Neural progenitor cell (in vitro differentiated cells): ENCODE measurements at regions not wholly inside any gene's neighbourhood (a gene's known extent, or its start where the extent isn't known, plus 50 kb on each side); places are given as distances from the start of the nearest gene placed in this dataset.

Experiments used
- DNase-seq: peaks from one replicate; pipeline ENCODE4 v3.0.0-alpha.2; 2016; ENCODE audit warnings: low spot score
- H2AFZ ChIP-seq: fragments of 200-600 bp; sonication (generic); replicated peaks from 2 replicates; pipeline ENCODE4 v1.6.1; 2016; ENCODE audit warnings: antibody characterized with exemption
- H3F3A ChIP-seq: fragments of 200-600 bp; sonication (generic); 2 replicates; pipeline ENCODE4 v1.6.1; 2016; ENCODE audit warnings: antibody characterized with exemption, low read depth
- H3K27ac ChIP-seq: fragments of 200-600 bp; sonication (generic); 2 replicates; pipeline ENCODE4 v1.5.1; 2016; ENCODE audit warnings: mild to moderate bottlenecking
- H3K27me3 ChIP-seq: fragments of 200-600 bp; sonication (generic); 2 replicates; pipeline ENCODE4 v1.6.1; 2016; ENCODE audit warnings: mild to moderate bottlenecking, moderate library complexity
- H3K36me3 ChIP-seq: fragments of 200-600 bp; sonication (generic); 2 replicates; pipeline ENCODE4 v1.5.1; 2016
- H3K4me1 ChIP-seq: fragments of 200-600 bp; sonication (generic); 2 replicates; pipeline ENCODE4 v1.6.1; 2016; ENCODE audit warnings: mixed run types
- H3K4me2 ChIP-seq: fragments of 200-600 bp; sonication (generic); 2 replicates; pipeline ENCODE4 v1.6.1; 2016
- H3K4me3 ChIP-seq: fragments of 200-600 bp; sonication (generic); 2 replicates; pipeline ENCODE4 v1.5.1; 2016
- H3K79me2 ChIP-seq: fragments of 200-600 bp; sonication (generic); 2 replicates; pipeline ENCODE4 v1.6.1; 2016; ENCODE audit warnings: low read depth
- H3K9ac ChIP-seq: fragments of 200-600 bp; sonication (generic); 2 replicates; pipeline ENCODE4 v1.6.1; 2016
- H3K9me3 ChIP-seq: fragments of 200-600 bp; sonication (generic); 2 replicates; pipeline ENCODE4 v1.5.1; 2016; ENCODE audit warnings: low read depth
- H4K20me1 ChIP-seq: fragments of 200-600 bp; sonication (generic); 2 replicates; pipeline ENCODE4 v1.6.1; 2016; ENCODE audit warnings: low read depth
- H3K27ac Mint-ChIP-seq: 3 replicates; pipeline ENCODE4 v1.8.0; 2021; ENCODE audit warnings: mixed read lengths
- H3K27me3 Mint-ChIP-seq: 2 replicates; pipeline ENCODE4 v1.8.0; 2022; ENCODE audit warnings: low read depth, mild to moderate bottlenecking, inconsistent platforms, moderate library complexity, mixed read lengths; ENCODE audit not compliant: insufficient read depth
- H3K36me3 Mint-ChIP-seq: 3 replicates; pipeline ENCODE4 v1.8.0; 2021; ENCODE audit warnings: mixed read lengths
- H3K4me1 Mint-ChIP-seq: 3 replicates; pipeline ENCODE4 v1.8.0; 2021; ENCODE audit warnings: mixed read lengths
- H3K4me3 Mint-ChIP-seq: 3 replicates; pipeline ENCODE4 v1.8.0; 2021; ENCODE audit warnings: mild to moderate bottlenecking, moderate library complexity, mixed read lengths
- H3K9me3 Mint-ChIP-seq: 3 replicates; pipeline ENCODE4 v1.8.0; 2020; ENCODE audit warnings: mixed read lengths
- CTCF ChIP-seq: fragments of 200-600 bp; sonication (generic); IDR thresholded peaks from 2 replicates; pipeline ENCODE4 v1.5.1; 2017; ENCODE audit warnings: antibody characterized with exemption, mild to moderate bottlenecking
- EZH2 ChIP-seq: fragments of 200-600 bp; sonication (generic); IDR thresholded peaks from 2 replicates; pipeline ENCODE4 v1.6.1; 2017; ENCODE audit warnings: antibody characterized with exemption, mild to moderate bottlenecking, moderate library complexity
- EZH2phosphoT487 ChIP-seq: fragments of 200-600 bp; sonication (generic); IDR thresholded peaks from 2 replicates; pipeline ENCODE4 v1.6.1; 2017; ENCODE audit warnings: antibody characterized with exemption

- H3K27ac ChIP-seq = no peak overlapping the region
- H3K9me3 ChIP-seq = no peaks in the 10 kb centered on the region
- no peak overlapping the region for H2AFZ ChIP-seq
- no peak for DNase-seq
- no peak overlapping the region for H3K4me2 ChIP-seq
- H3K36me3 ChIP-seq = no peaks in the 10 kb centered on the region
- Mint-ChIP-seq H3K27me3 (peaks cover 4% of the 10 kb centered on the region), H3K4me1 (no peaks in the 10 kb centered on the region), H3K36me3 (no peaks in the 10 kb centered on the region), H3K4me3 (no peak overlapping the region), H3K9me3 (no peaks in the 10 kb centered on the region), H3K27ac (no peak overlapping the region)
- H3K9ac ChIP-seq = no peak overlapping the region
- no peaks in the 10 kb centered on the region for H3K79me2 ChIP-seq
- H4K20me1 ChIP-seq = no peaks in the 10 kb centered on the region
- no peaks in the 10 kb centered on the region for H3K4me1 ChIP-seq
- H3K27me3 ChIP-seq = no peaks in the 10 kb centered on the region
- no peaks in the 10 kb centered on the region for H3F3A ChIP-seq
- H3K4me3 ChIP-seq = no peak overlapping the region
- no peak for TF ChIP-seq EZH2
- no peak for TF ChIP-seq EZH2phosphoT487
- no peak for TF ChIP-seq CTCF
These were observed 215.1 kb upstream of the ZNF507 start for GRCh38 chr19:32130332-32130731.

GRCh38 chr19:32131005-32131404, 214.4 kb upstream of the ZNF507 start:
- Histone ChIP-seq H3K4me3 (no peak overlapping the region), H3K36me3 (no peaks in the 10 kb centered on the region), H3K27me3 (no peaks in the 10 kb centered on the region), H4K20me1 (no peaks in the 10 kb centered on the region), H3K4me2 (no peak overlapping the region), H3K27ac (no peak overlapping the region), H3K9ac (no peak overlapping the region), H3K9me3 (no peaks in the 10 kb centered on the region), H3K79me2 (no peaks in the 10 kb centered on the region), H2AFZ (no peak overlapping the region), H3F3A (no peaks in the 10 kb centered on the region), H3K4me1 (no peaks in the 10 kb centered on the region)
- no peaks in the 10 kb centered on the region for H3K36me3 Mint-ChIP-seq
- TF ChIP-seq EZH2phosphoT487 (no peak), EZH2 (no peak), CTCF (no peak)
- no peaks in the 10 kb centered on the region for H3K9me3 Mint-ChIP-seq
- no peak overlapping the region for H3K27ac Mint-ChIP-seq
- H3K4me3 Mint-ChIP-seq = no peak overlapping the region
- H3K27me3 Mint-ChIP-seq = peaks cover 4% of the 10 kb centered on the region
- DNase-seq = no peak
- no peaks in the 10 kb centered on the region for H3K4me1 Mint-ChIP-seq

GRCh38 chr19:32138416-32138815, 207.0 kb upstream of the ZNF507 start:
- no peaks in the 10 kb centered on the region for H3K9me3 ChIP-seq
- no peak for DNase-seq
- H3K4me3 ChIP-seq = no peak overlapping the region
- H3K79me2 ChIP-seq = no peaks in the 10 kb centered on the region
- H3K4me1 ChIP-seq = no peaks in the 10 kb centered on the region
- H3K4me2 ChIP-seq = no peak overlapping the region
- H3K9ac ChIP-seq = no peak overlapping the region
- no peak overlapping the region for H3K27ac ChIP-seq
- H3K4me1 Mint-ChIP-seq = no peaks in the 10 kb centered on the region
- H4K20me1 ChIP-seq = no peaks in the 10 kb centered on the region
- no peaks in the 10 kb centered on the region for H3F3A ChIP-seq
- H3K27me3 Mint-ChIP-seq = peaks cover 3% of the 10 kb centered on the region
- H3K36me3 Mint-ChIP-seq = no peaks in the 10 kb centered on the region
- H3K27me3 ChIP-seq = no peaks in the 10 kb centered on the region
- H3K9me3 Mint-ChIP-seq = no peaks in the 10 kb centered on the region
- peak; percentile 48 for TF ChIP-seq CTCF
- TF ChIP-seq EZH2phosphoT487 = no peak
- H3K4me3 Mint-ChIP-seq = no peak overlapping the region
- H2AFZ ChIP-seq = no peak overlapping the region
- no peaks in the 10 kb centered on the region for H3K36me3 ChIP-seq
- no peak overlapping the region for H3K27ac Mint-ChIP-seq
